ENCODE measurements at regions not wholly inside any gene's neighbourhood (a gene's known extent, or its start where the extent isn't known, plus 50 kb on each side); places are given as distances from the start of the nearest gene placed in this dataset.

DNA sequence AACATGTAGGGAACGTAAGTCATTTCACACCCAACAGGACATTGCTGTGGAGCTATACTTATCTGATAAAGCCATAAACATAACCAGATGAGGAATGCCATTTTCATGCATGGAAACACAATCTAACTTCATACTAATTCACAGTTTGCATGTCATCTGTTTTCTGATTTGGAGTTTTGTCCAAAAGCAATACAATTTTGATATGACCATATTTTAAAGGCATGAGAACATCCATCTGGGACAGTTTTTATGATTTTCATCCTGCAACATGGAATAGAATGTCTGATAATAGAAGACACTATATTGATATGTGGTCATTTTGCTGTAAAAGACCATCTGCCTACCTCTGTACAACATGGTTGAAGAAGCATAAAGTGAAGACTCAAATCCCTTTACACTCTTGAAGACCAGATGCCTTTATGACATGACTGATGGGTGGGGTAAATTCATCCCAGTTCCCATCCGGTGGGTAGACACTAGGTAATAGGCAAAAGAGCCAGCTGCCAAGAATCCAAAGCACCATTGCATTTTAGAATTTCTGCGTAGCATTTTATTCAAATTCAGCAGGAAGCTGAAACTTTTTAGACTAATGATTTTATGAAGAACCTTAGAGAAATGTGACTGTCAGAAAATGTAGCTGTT, 309.8 kb downstream of the LMO7 start:
- no peak overlapping the region for H3K27ac ChIP-seq (ENCODE audit: low read depth, low read length)
- WGBS, 3 donors = 81 to 85% (median 84%) methylated on average over 3 of the region's 3 CpGs

DNA sequence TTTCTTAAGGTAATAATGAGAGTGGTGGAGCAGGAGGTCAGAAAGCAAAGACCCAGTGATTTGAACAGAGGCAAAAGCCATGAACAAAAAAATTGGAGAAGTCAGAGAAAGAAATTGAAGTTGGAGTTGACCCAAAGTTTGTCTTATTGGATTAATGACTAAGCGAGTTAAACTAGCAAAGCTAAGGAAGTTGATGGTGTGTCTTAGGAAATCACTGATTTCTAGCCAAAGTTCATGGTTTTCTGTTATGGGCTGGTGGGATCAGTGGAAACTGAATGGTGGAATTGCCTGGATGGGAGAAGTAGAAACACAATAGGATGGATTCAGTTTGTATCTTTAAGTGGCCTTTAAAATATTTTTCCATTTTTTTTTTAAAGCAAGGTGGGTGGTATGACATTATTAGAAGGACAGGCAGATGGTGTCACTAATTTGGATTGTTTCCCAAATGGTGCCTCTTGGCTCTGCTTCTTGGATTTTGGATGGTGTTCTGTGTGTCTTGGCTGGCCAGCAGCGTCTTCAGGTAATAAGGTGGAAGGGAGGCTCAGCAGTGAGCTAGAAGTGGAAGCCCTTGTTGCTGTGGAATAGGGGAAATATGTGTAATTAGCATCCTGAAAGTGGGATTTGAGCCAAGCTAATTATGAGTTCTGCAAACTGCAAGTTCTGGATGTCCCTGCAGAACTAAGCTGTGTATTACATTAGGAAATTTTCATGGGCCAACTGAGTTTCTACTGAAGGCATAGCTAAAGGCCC, 302.9 kb downstream of the LMO7 start:
- 50 to 75% (median 51%) methylated on average over 2 of the region's 2 CpGs for WGBS, 3 donors

DNA sequence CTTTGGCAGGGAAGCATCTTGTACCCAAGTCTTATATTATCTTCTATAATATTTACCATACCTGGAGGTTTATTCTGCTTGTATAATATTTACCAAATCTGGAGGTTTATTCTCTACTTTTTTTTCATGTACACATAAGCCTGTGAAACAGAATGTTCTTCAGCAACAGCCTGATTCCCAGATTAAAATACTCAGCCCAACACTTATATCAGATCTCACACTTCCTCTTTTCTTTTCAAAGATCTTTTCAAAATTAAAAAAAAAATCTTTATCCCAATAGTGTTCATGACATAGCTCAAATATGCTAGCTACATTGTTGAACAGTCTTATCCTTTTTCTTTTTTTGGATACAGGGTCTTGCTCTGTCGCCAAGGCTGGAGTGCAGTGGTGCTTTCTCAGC, 300.7 kb downstream of the LMO7 start:
- 67 to 94% (median 87%) methylated on average over 1 of the region's 1 CpG for WGBS, 3 donors
- H3K27ac ChIP-seq (ENCODE audit: low read depth, low read length) = no peak overlapping the region

More for the DNA sequence above, 302.9 kb downstream of the LMO7 start:
- H3K27ac ChIP-seq (ENCODE audit: low read depth, low read length) = peak overlapping the region; percentile 54

DNA sequence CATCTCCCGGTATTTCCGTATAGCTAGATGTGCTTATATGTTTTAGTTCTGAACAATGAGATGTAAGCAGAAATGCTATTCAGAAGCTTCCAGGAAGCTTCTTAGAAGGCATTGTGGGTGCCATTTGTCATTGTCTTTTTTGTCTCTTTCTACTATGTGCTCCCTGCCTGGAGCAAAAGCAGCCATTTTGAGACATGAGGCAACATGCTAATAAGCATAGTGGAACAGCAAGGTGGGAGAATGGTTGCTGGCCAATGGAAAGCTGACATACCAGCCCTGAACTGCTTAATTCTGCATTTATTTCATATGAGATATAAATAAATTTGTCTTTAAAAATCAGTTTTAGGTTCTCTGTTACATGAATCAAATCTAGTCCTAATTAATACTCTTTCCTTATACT, 299.7 kb downstream of the LMO7 start:
- 65 to 96% (median 95%) methylated on average over 2 of the region's 2 CpGs for WGBS, 3 donors
- no peak overlapping the region for H3K27ac ChIP-seq (ENCODE audit: low read depth, low read length)

DNA sequence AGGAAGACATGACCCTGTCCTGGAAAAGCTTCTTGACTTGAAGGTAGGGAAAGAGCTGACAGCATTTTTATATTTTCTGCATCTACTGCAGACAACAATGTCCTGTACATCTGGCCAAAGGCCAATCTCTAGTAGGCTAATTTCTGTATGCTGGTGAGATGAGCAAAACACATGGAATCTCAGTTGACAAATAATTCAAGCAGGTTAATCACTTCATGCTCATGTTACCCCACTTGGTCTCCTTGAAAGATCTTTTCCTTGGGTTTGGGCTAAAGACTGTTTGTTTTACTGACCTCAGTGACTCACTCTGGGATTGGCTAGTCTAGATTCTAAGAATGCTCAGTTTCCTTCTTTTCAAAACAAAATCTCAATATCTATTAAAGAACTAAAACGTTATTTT, 298.8 kb downstream of the LMO7 start:
- WGBS, 3 donors = 49 to 79% (median 71%) methylated on average over 1 of the region's 1 CpG
- H3K27ac ChIP-seq (ENCODE audit: low read depth, low read length) = no peak overlapping the region

DNA sequence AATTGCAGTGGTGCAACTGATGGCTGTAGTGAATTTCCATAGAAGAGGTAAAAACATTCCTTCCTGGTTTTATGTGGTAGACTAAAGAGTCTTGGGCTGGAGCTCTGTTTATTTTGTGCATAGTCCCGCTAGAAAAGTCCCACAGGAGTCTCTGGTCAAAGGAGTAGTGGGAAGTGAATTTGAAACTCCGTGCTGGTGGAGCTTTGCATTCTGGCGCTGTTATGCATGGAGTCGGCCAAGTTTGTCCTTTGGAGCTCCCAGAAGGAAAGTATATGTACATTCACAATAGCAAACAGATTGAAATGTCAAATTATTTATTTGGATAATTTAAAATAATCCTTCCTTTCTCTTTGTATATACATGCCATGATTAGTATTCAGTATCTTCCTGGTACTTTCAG, 296.5 kb downstream of the LMO7 start:
- no peak overlapping the region for H3K27ac ChIP-seq (ENCODE audit: low read depth, low read length)
- WGBS, 3 donors = 65 to 78% (median 78%) methylated on average over 4 of the region's 4 CpGs

DNA sequence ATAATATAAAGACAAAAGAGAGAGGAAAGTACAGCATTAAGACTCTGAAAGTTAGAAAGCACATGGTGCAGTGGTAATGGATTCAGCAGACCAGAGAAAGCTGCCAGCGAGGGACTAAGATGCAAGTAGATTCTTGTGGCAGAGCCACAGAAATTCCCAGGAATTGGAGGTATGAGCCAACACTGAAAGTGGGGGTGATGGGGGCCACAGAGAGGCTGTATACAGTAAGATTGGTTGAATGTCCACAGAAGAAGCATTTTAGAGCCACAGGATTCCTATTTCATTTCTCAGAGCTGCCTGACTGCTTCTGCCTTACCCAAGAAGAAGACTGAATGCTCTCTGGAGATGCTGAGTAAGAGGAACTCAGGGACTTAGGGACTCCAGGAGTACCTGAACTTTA, 295.0 kb downstream of the LMO7 start:
- WGBS, 3 donors = 85 to 94% (median 92%) methylated on average over 1 of the region's 1 CpG
- no peak overlapping the region for H3K27ac ChIP-seq (ENCODE audit: low read depth, low read length)

DNA sequence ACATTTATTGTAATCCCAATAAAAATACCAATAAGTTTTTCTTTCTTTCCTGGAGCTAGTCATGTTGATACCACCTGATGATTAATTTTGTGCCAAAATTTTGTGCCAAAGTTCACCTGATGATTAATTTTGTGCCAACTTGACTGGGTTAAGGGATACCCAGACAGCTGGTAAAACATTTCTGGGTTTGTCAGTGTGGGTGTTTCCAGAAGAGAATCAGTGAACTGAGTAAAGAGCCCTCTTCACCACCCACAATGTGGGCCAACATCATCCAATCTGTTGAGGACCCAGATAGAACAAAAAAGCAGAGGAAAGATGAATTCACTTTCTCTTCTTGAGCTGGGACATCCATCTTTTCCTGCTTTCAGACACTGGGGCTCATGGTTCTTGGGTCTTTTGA, 292.9 kb downstream of the LMO7 start:
- no peak overlapping the region for H3K27ac ChIP-seq (ENCODE audit: low read depth, low read length)

DNA sequence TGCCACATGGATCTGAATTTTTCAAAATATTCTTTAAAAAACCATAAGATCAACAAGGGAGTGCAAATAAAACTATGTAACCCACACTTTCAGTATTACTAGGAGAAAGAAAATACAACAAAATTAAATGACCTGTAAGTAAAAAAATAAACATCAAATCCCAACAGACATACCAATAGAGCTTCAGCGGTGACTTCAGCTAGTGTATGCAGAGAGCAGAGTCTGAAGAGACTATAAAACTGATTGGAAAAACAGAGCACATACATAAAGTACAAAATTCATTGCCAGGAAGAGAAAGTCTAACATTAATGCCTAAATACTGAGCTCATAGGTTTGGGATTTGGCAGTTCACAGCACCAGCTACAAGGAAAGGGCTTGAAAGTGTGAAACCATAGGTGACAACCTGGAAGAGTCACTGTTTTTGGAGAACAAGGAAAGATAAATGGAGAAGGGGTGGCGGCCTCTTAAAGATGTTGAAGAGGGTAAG, 291.1 kb downstream of the LMO7 start:
- WGBS, 3 donors = 76 to 95% (median 91%) methylated on average over 2 of the region's 2 CpGs
- no peak overlapping the region for H3K27ac ChIP-seq (ENCODE audit: low read depth, low read length)

DNA sequence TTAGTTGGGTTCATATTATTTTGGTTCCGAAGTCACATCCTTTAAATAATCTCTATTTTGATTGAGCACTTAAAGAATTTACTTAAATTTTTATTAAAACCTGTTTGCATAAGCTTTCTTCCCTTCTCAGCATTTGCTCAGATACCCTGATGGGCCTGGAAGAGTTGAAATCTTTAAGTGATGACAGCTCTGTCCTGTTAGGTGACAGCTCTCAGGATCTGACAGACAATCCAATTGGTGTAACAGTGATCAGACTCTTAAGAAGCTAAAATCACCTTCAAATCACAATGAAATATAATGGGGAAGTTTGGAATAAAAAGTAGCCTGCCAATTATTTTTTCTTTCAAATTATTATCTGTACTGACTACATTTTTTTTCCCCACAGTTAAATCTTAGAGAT, 284.4 kb downstream of the LMO7 start:
- H3K27ac ChIP-seq (ENCODE audit: low read depth, low read length) = no peak overlapping the region
- WGBS, 3 donors = 92 to 97% (median 94%) methylated on average over 1 of the region's 1 CpG

DNA sequence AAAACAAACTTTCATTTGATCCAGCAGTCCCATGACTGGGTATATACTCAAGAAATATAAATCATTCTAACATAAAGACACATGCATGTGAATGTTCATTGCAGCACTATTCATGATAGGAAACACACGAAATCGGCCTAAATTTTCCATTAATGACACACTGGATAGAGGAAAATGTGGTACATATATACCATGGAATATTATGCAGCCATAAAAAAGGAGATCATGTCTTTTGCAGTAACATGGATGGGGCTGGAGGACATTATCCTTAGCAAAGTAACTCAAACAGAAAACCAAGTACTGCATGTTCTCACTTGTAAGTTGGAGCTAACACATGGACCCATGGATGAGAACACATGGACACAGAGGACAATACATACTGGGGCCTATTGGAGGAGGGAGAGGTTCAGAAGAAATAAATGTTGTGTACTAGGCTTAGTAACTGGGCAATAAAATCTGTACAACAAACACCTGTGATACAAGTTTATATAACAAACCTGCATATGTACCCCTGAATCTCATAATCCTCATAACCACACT, 283.6 kb downstream of the LMO7 start:
- no peak overlapping the region for H3K27ac ChIP-seq (ENCODE audit: low read depth, low read length)
- WGBS, 3 donors = 80 to 88% (median 85%) methylated on average over 2 of the region's 2 CpGs

DNA sequence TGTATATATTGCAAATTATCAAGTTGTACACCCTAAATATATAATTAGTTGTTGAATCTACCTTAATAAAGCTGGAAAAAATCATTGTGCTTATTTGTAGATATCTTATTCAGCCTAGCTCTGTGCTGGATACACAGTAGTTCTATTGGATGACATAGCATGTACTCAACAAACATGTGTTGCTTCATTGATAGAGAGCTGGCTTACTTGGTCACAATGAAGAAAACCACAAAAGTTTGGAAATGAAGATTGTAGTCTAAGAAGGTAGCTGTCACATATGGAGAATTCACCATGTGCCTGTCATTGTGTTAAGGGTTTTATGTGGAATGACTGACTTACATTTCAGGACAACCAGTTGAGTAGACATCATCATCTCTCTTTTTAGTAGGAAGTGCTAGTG, 278.9 kb downstream of the LMO7 start:
- no peak overlapping the region for H3K27ac ChIP-seq (ENCODE audit: low read depth, low read length)

DNA sequence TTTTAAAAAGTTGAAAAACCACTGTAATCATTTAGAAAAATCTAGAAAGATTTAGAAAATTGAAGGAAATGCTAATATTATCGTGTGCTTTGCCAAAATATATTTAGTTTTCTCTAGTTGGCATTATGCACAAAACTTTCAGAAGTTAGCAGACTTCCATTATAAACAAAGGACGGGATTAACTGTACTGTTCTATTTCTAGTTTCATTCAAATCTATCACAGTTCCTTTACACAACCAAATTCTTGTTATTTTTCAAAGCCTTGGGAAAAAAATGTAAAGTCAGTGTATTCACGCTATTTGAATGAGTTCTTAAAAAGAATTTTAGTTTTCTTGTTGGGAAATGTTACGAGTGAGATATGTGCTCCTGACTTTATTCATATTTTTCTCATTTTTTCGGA, 277.8 kb downstream of the LMO7 start:
- no peak overlapping the region for H3K27ac ChIP-seq (ENCODE audit: low read depth, low read length)
- 84 to 86% (median 85%) methylated on average over 5 of the region's 5 CpGs for whole genome bisulfite sequencing, 3 donors

DNA sequence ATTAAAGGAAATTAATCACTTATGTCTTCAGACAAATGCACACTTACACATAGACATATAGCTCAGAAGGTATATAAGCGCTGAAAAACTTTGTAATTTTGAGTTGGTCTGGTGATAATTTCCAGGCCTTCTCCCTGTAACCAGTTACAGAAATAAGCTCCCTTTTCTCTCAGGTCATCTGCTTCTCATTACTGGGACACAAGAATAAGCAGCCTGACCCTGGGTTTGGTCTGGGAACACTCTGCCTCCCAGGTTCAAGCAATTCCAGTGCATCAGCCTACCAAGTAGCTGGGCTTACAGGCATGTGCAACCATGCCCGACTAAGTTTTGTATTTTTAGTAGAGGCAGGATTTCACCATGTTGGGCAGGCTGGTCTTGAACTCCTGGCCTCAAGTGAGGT, 274.5 kb downstream of the LMO7 start:
- WGBS, 3 donors = 79 to 89% (median 84%) methylated on average over 2 of the region's 2 CpGs
- no peak overlapping the region for H3K27ac ChIP-seq (ENCODE audit: low read depth, low read length)

Data from adipose tissue (tissue), 3 donors.